Liver (tissue), 8 donors: ENCODE measurements at regions not wholly inside any gene's neighbourhood (a gene's known extent, or its start where the extent isn't known, plus 50 kb on each side); places are given as distances from the start of the nearest gene placed in this dataset.

Source experiments
- DNase-seq: peaks from one replicate; pipeline ENCODE4 v3.0.0-alpha.2; 2017; ENCODE audit warnings: low spot score
- H3K27ac ChIP-seq, 2 donors: one replicate each; pipeline ENCODE4 v1.7.0; 2013; ENCODE audit warnings: inconsistent platforms in 2 of 2, low read length in 2 of 2, control low read depth in 1 of 2, low read depth in 1 of 2, mild to moderate bottlenecking in 1 of 2
- H3K27me3 ChIP-seq, 4 donors: one replicate each; pipeline versions ENCODE4 v1.6.1 to v1.7.0; 2013; ENCODE audit warnings: low read length in 3 of 4, inconsistent platforms in 1 of 4, mild to moderate bottlenecking in 1 of 4, moderate library complexity in 1 of 4; ENCODE audit not compliant: control insufficient read depth in 4 of 4, insufficient read depth in 4 of 4
- H3K36me3 ChIP-seq, 4 donors: one replicate each; pipeline versions ENCODE4 v1.6.1 to v1.7.0; 2013; ENCODE audit warnings: low read length in 3 of 4, mild to moderate bottlenecking in 3 of 4, low read depth in 1 of 4, moderate library complexity in 1 of 4; ENCODE audit not compliant: control insufficient read depth in 4 of 4, insufficient read depth in 3 of 4
- H3K4me1 ChIP-seq, 4 donors: one replicate each; pipeline versions ENCODE4 v1.6.1 to v1.7.0; 2013; ENCODE audit warnings: low read length in 3 of 4, mild to moderate bottlenecking in 3 of 4, moderate library complexity in 1 of 4; ENCODE audit not compliant: control insufficient read depth in 4 of 4, insufficient read depth in 4 of 4
- H3K4me3 ChIP-seq, 3 donors: one replicate each; pipeline versions ENCODE4 v1.6.1 to v1.7.0; 2013; ENCODE audit warnings: low read length in 3 of 3, control low read depth in 1 of 3, low read depth in 1 of 3, mild to moderate bottlenecking in 1 of 3
- H3K9ac ChIP-seq, 2 donors: one replicate each; pipeline ENCODE4 v1.7.0; 2013; ENCODE audit warnings: low read length in 2 of 2, mild to moderate bottlenecking in 2 of 2, moderate library complexity in 2 of 2, control low read depth in 1 of 2, low read depth in 1 of 2
- H3K9me3 ChIP-seq, 4 donors: one replicate each; pipeline versions ENCODE4 v1.6.1 to v1.7.0; 2013; ENCODE audit warnings: low read length in 3 of 4; ENCODE audit not compliant: control insufficient read depth in 4 of 4
- ATF3 ChIP-seq: IDR thresholded peaks from 2 replicates; pipeline ENCODE4 v1.6.1; 2016; ENCODE audit warnings: antibody characterized with exemption
- EGR1 ChIP-seq, 2 donors: IDR thresholded peaks; 2 replicates each; pipeline ENCODE4 v1.6.1; 2016 to 2018; ENCODE audit warnings: antibody characterized with exemption in 2 of 2, low read depth in 2 of 2
- FOXA1 ChIP-seq: IDR thresholded peaks from 2 replicates; pipeline ENCODE4 v1.6.1; 2016; ENCODE audit warnings: antibody characterized with exemption
- FOXA2 ChIP-seq: IDR thresholded peaks from 2 replicates; pipeline ENCODE4 v1.6.1; 2016; ENCODE audit warnings: antibody characterized with exemption
- GABPA ChIP-seq, 2 donors: IDR thresholded peaks in 1 of 2; conservative IDR thresholded peaks in 1 of 2; 2 replicates each; pipeline ENCODE4 v1.6.1; 2016; ENCODE audit warnings: antibody characterized with exemption in 2 of 2, mild to moderate bottlenecking in 1 of 2, moderate library complexity in 1 of 2
- HNF4A ChIP-seq, 2 donors: conservative IDR thresholded peaks; 2 replicates each; pipeline ENCODE4 v1.6.1; 2016; ENCODE audit warnings: antibody characterized with exemption in 2 of 2, mild to moderate bottlenecking in 2 of 2
- HNF4G ChIP-seq: IDR thresholded peaks from 2 replicates; pipeline ENCODE4 v1.6.1; 2016; ENCODE audit warnings: antibody characterized with exemption
- JUND ChIP-seq, 2 donors: IDR thresholded peaks; 2 replicates each; pipeline ENCODE4 v1.6.1; 2016; ENCODE audit warnings: antibody characterized with exemption in 2 of 2
- MAX ChIP-seq: IDR thresholded peaks from 2 replicates; pipeline ENCODE4 v1.6.1; 2016; ENCODE audit warnings: antibody characterized with exemption
- NR2F2 ChIP-seq: IDR thresholded peaks from 2 replicates; pipeline ENCODE4 v1.6.1; 2016; ENCODE audit warnings: antibody characterized with exemption
- RAD21 ChIP-seq, 2 donors: IDR thresholded peaks; 2 replicates each; pipeline ENCODE4 v1.6.1; 2016; ENCODE audit warnings: antibody characterized with exemption in 2 of 2, mild to moderate bottlenecking in 2 of 2
- REST ChIP-seq: IDR thresholded peaks from 2 replicates; pipeline ENCODE4 v1.6.1; 2016; ENCODE audit warnings: antibody characterized with exemption, mild to moderate bottlenecking
- RXRA ChIP-seq, 2 donors: IDR thresholded peaks; 2 replicates each; pipeline ENCODE4 v1.6.1; 2017 to 2018; ENCODE audit warnings: antibody characterized with exemption in 2 of 2, mild to moderate bottlenecking in 1 of 2
- SP1 ChIP-seq: IDR thresholded peaks from 2 replicates; pipeline ENCODE4 v1.6.1; 2018; ENCODE audit warnings: antibody characterized with exemption, mild to moderate bottlenecking
- TAF1 ChIP-seq: conservative IDR thresholded peaks from 2 replicates; pipeline ENCODE4 v1.6.1; 2016; ENCODE audit warnings: antibody characterized with exemption, mild to moderate bottlenecking
- YY1 ChIP-seq: IDR thresholded peaks from 2 replicates; pipeline ENCODE4 v1.6.1; 2016; ENCODE audit warnings: antibody characterized with exemption, mild to moderate bottlenecking
- WGBS: extraction: QIAGEN DNeasy Blood & Tissue Kit; methylation state at CpG from one replicate; pipeline ENCODE4 v1.1.7; 2013; 5-methylcytosine and 5-hydroxymethylcytosine counted together
- TF ChIP-seq, protein P1 (sequence below): fragments of 150-350 bp; IDR thresholded peaks from 2 replicates; pipeline ENCODE4 v1.5.1; 2017; ENCODE audit warnings: improper control_type of control experiment, low read depth, low read length; ENCODE audit not compliant: missing input control
- donor health status: healthy.
- donor health status: healthy.
- donor health status: healthy.
- donor health status: healthy.
- donor health status: healthy.

GRCh38 chr1:112177314-112177713, 187.8 kb upstream of the KCND3 start:
- H3K9me3 ChIP-seq = no peaks in the 10 kb centered on the region
- no peak for TF ChIP-seq FOXA2
- no peak for TF ChIP-seq SP1
- TF ChIP-seq JUND (IDR thresholded peaks at IDR 0.05) = no peak
- no peak for TF ChIP-seq TAF1
- no peak for TF ChIP-seq RXRA (IDR thresholded peaks at IDR 0.05)
- no peak for TF ChIP-seq FOXA1
- no peak overlapping the region for H3K27ac ChIP-seq
- 54% methylated on average over 6 of the region's 6 CpGs for WGBS
- no peak overlapping the region for H3K9ac ChIP-seq
- DNase-seq = no peak
- no peaks in the 10 kb centered on the region for H3K36me3 ChIP-seq
- peaks cover 0 to 3% (median 0%) of the 10 kb centered on the region in 4 donors for H3K27me3 ChIP-seq
- no peak overlapping the region for H3K4me3 ChIP-seq
- H3K4me1 ChIP-seq = no peaks in the 10 kb centered on the region

DNA sequence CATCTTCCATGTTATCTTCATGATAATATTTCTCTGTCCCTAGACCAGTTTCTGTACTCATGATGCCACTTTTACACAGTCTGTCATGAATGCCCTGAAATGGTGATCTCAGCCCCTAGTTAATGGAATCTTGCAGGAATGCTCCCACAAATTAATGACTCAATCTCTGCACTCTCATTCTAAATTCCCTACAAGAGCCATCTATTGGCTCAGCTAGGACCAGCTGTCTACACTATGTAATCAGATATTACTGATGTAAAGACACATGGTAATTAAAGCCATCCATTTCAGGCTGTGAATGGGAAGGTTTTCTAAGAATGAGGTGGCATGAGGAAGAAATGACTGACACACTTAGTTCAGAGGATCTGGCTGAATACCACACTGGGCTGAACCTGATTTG, 199.1 kb upstream of the KCND3 start:
- TF ChIP-seq GABPA (IDR thresholded peaks at IDR 0.05 in 1 of 2, conservative IDR thresholded peaks at IDR 0.05 in 1 of 2) (no peak), RXRA (IDR thresholded peaks at IDR 0.05) (no peak), EGR1 (IDR thresholded peaks at IDR 0.05; ENCODE audit: low read depth in 2 of 2) (no peak), YY1 (no peak), HNF4G (no peak), ATF3 (no peak), NR2F2 (no peak), MAX (no peak), RAD21 (IDR thresholded peaks at IDR 0.05) (no peak), HNF4A (conservative IDR thresholded peaks at IDR 0.05) (no peak), FOXA2 (no peak), SP1 (no peak)
- TF ChIP-seq, protein P1, sequence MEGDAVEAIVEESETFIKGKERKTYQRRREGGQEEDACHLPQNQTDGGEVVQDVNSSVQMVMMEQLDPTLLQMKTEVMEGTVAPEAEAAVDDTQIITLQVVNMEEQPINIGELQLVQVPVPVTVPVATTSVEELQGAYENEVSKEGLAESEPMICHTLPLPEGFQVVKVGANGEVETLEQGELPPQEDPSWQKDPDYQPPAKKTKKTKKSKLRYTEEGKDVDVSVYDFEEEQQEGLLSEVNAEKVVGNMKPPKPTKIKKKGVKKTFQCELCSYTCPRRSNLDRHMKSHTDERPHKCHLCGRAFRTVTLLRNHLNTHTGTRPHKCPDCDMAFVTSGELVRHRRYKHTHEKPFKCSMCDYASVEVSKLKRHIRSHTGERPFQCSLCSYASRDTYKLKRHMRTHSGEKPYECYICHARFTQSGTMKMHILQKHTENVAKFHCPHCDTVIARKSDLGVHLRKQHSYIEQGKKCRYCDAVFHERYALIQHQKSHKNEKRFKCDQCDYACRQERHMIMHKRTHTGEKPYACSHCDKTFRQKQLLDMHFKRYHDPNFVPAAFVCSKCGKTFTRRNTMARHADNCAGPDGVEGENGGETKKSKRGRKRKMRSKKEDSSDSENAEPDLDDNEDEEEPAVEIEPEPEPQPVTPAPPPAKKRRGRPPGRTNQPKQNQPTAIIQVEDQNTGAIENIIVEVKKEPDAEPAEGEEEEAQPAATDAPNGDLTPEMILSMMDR = no peak
- no peaks in the 10 kb centered on the region for H3K4me1 ChIP-seq
- H3K9ac ChIP-seq = no peak overlapping the region
- H3K27me3 ChIP-seq = peaks cover 0 to 3% (median 0%) of the 10 kb centered on the region in 4 donors
- H3K9me3 ChIP-seq = no peaks in the 10 kb centered on the region
- H3K27ac ChIP-seq = no peak overlapping the region
- H3K4me3 ChIP-seq = no peak overlapping the region
- H3K36me3 ChIP-seq = no peaks in the 10 kb centered on the region
- DNase-seq = no peak

DNA sequence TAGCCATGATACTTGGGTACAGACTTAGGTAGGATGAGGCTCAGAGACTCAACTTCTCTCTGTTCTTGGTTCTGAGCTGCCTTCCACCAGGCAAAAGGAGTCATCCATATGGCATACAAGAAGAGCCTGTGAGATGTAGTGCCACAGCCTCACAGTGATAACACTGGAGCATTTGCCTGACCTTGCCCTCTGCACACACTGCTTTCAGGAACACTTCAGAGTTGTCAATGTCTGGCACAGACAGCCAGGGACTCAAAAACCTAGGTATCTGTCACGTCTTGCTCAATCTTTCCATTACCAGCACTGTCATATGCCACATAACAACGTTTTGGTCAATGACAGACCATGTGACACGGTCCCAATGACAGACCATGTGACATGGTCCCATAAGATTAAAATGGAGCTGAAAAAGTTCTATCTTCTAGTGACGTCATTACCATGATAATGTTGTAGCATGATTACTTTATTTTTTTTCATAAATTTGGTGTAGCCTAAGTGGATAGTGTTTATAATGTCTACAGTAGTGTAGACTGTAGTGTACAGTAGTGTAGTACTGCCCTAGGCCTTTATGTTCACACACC, 199.9 kb upstream of the CTTNBP2NL start:
- 35% methylated on average over 4 of the region's 4 CpGs for WGBS
- H3K27me3 ChIP-seq = peaks cover 0 to 3% (median 0%) of the 10 kb centered on the region in 4 donors
- no peak overlapping the region for H3K27ac ChIP-seq
- H3K36me3 ChIP-seq = no peaks in the 10 kb centered on the region
- no peak for DNase-seq
- H3K9me3 ChIP-seq = no peaks in the 10 kb centered on the region
- H3K9ac ChIP-seq = no peak overlapping the region
- H3K4me1 ChIP-seq = no peaks in the 10 kb centered on the region
- H3K4me3 ChIP-seq = no peak overlapping the region
- TF ChIP-seq, protein P1 = no peak
- TF ChIP-seq GABPA (IDR thresholded peaks at IDR 0.05 in 1 of 2, conservative IDR thresholded peaks at IDR 0.05 in 1 of 2) = no peak
- TF ChIP-seq ATF3 = no peak
- no peak for TF ChIP-seq HNF4A (conservative IDR thresholded peaks at IDR 0.05)
- no peak for TF ChIP-seq FOXA1
- no peak for TF ChIP-seq EGR1 (IDR thresholded peaks at IDR 0.05; ENCODE audit: low read depth in 2 of 2)
- no peak for TF ChIP-seq RXRA (IDR thresholded peaks at IDR 0.05)
- no peak for TF ChIP-seq YY1
- TF ChIP-seq REST = no peak
- TF ChIP-seq SP1 = no peak
- no peak for TF ChIP-seq HNF4G
- no peak for TF ChIP-seq MAX
